ENCODE measurements at regions not wholly inside any gene's neighbourhood (a gene's known extent, or its start where the extent isn't known, plus 50 kb on each side); places are given as distances from the start of the nearest gene placed in this dataset.

GRCh38 chr12:91889910-91890309, 255.7 kb downstream of the BTG1 start:
- Mint-ChIP-seq H3K4me3 (no peak overlapping the region), H3K9me3 (no peaks in the 10 kb centered on the region), H3K27ac (no peak overlapping the region), H3K36me3 (no peaks in the 10 kb centered on the region), H3K27me3 (no peaks in the 10 kb centered on the region), H3K4me1 (ENCODE audit: unreplicated experiment) (peaks cover 3% of the 10 kb centered on the region)
- no peak for TF ChIP-seq CTCF (conservative IDR thresholded peaks at IDR 0.05)
- no peak for DNase-seq (ENCODE audit: extremely low spot score, unreplicated experiment)

- Mint-ChIP-seq H3K4me1 (ENCODE audit: unreplicated experiment) (peaks cover 8% of the 10 kb centered on the region), H3K9me3 (no peaks in the 10 kb centered on the region), H3K36me3 (no peaks in the 10 kb centered on the region), H3K27ac (no peak overlapping the region), H3K4me3 (no peak overlapping the region), H3K27me3 (no peaks in the 10 kb centered on the region)
- TF ChIP-seq CTCF (conservative IDR thresholded peaks at IDR 0.05), result no peak
- DNase-seq (ENCODE audit: extremely low spot score, unreplicated experiment), result no peak
Measured at GRCh38 chr12:91889059-91889458, 256.6 kb downstream of the BTG1 start.

- H3K27me3 Mint-ChIP-seq, result no peaks in the 10 kb centered on the region
- H3K4me3 Mint-ChIP-seq, result no peak overlapping the region
- H3K36me3 Mint-ChIP-seq, result no peaks in the 10 kb centered on the region
- no peak for DNase-seq (ENCODE audit: extremely low spot score, unreplicated experiment)
- no peak overlapping the region for H3K27ac Mint-ChIP-seq
- H3K4me1 Mint-ChIP-seq (ENCODE audit: unreplicated experiment), result peaks cover 15% of the 10 kb centered on the region
- H3K9me3 Mint-ChIP-seq, result no peaks in the 10 kb centered on the region
- TF ChIP-seq CTCF (conservative IDR thresholded peaks at IDR 0.05), result no peak
Measured at GRCh38 chr12:91887957-91888356, 257.7 kb downstream of the BTG1 start.

GRCh38 chr12:91885851-91886731, 259.6 kb downstream of the BTG1 start:
- Mint-ChIP-seq H3K27ac (peak overlapping the region; percentile 64), H3K27me3 (no peaks in the 10 kb centered on the region), H3K9me3 (no peaks in the 10 kb centered on the region), H3K4me3 (peak overlapping the region; percentile 32), H3K4me1 (ENCODE audit: unreplicated experiment) (peaks cover 21% of the 10 kb centered on the region), H3K36me3 (no peaks in the 10 kb centered on the region)
- DNase-seq (ENCODE audit: extremely low spot score, unreplicated experiment), result no peak
- no peak for TF ChIP-seq CTCF (conservative IDR thresholded peaks at IDR 0.05)

GRCh38 chr12:91884230-91884629, 261.4 kb downstream of the BTG1 start:
- H3K36me3 Mint-ChIP-seq, result no peaks in the 10 kb centered on the region
- DNase-seq (ENCODE audit: extremely low spot score, unreplicated experiment), result no peak
- peaks cover 21% of the 10 kb centered on the region for H3K4me1 Mint-ChIP-seq (ENCODE audit: unreplicated experiment)
- TF ChIP-seq CTCF (conservative IDR thresholded peaks at IDR 0.05), result no peak
- no peaks in the 10 kb centered on the region for H3K9me3 Mint-ChIP-seq
- H3K27me3 Mint-ChIP-seq, result no peaks in the 10 kb centered on the region
- H3K27ac Mint-ChIP-seq, result peak overlapping the region; percentile 6
- H3K4me3 Mint-ChIP-seq, result no peak overlapping the region
